HEK293 (cell line): ENCODE measurements at regions not wholly inside any gene's neighbourhood (a gene's known extent, or its start where the extent isn't known, plus 50 kb on each side); places are given as distances from the start of the nearest gene placed in this dataset.

ENCODE experiments used
- CTCF ChIA-PET: fragments of 350-600 bp; formaldehyde crosslinking; extraction: SDS; loops from one replicate; lab custom pipeline; 2021; ENCODE audit warnings: antibody characterized with exemption; lab: Yijun Ruan, JAX
- POLR2A ChIA-PET: fragments of 300-600 bp; formaldehyde crosslinking; extraction: SDS; loops from one replicate; lab custom pipeline; 2020; ENCODE audit warnings: antibody characterized with exemption, inconsistent platforms; lab: Yijun Ruan, JAX
- H3K27ac ChIP-seq: fragments of 200-500 bp; sonication (Bioruptor generic); 2 replicates; pipeline ENCODE4 v1.5.1; 2014; ENCODE audit warnings: low read depth, low read length, control low read depth, inconsistent platforms; ENCODE audit errors: extremely low read depth
- H3K36me3 ChIP-seq, 2 experiments: fragments of 200-500 bp in 1 of 2; sonication (Bioruptor generic) in 1 of 2; 1 replicate in 1 of 2; 2 replicates in 1 of 2; pipeline ENCODE4 v1.5.1; 2014 to 2017; ENCODE audit warnings: inconsistent platforms in 2 of 2, low read length in 2 of 2; ENCODE audit not compliant: control insufficient read depth in 2 of 2, insufficient read depth in 1 of 2
- H3K4me1 ChIP-seq: fragments of 200-500 bp; sonication (Bioruptor generic); 2 replicates; pipeline ENCODE4 v1.5.1; 2014; ENCODE audit warnings: mild to moderate bottlenecking, low read length, inconsistent platforms; ENCODE audit not compliant: control insufficient read depth, insufficient read depth
- H3K4me3 ChIP-seq: 2 replicates; pipeline ENCODE4 v1.5.1; 2011; ENCODE audit warnings: low read depth, mild to moderate bottlenecking, control low read depth, low read length, moderate library complexity
- H3K9me3 ChIP-seq: fragments of 200-500 bp; sonication (Bioruptor generic); 2 replicates; pipeline ENCODE4 v1.5.1; 2014; ENCODE audit warnings: low read depth, low read length, inconsistent platforms; ENCODE audit not compliant: control insufficient read depth, insufficient read depth
- HIC1 ChIP-seq: fragments of 450-650 bp; formaldehyde crosslinking; IDR thresholded peaks from 2 replicates; pipeline ENCODE4 v1.5.1; 2016; ENCODE audit warnings: missing biosample characterization, missing genetic modification characterization
- KLF10 ChIP-seq: fragments of 450-650 bp; IDR thresholded peaks from 2 replicates; pipeline ENCODE4 v1.5.1; 2018; ENCODE audit warnings: missing biosample characterization, mild to moderate bottlenecking, missing genetic modification characterization
- TCF7L2 ChIP-seq: IDR thresholded peaks from 2 replicates; pipeline ENCODE4 v1.6.1; 2011; ENCODE audit warnings: low read depth, mild to moderate bottlenecking, inconsistent platforms, low read length, moderate library complexity, borderline replicate concordance
- TSHZ1 ChIP-seq: fragments of 450-650 bp; formaldehyde crosslinking; IDR thresholded peaks from 2 replicates; pipeline ENCODE4 v1.5.1; 2016; ENCODE audit warnings: missing biosample characterization, missing genetic modification characterization, borderline replicate concordance
- ZFP3 ChIP-seq: fragments of 450-650 bp; formaldehyde crosslinking; IDR thresholded peaks from 2 replicates; pipeline ENCODE4 v1.5.1; 2016; ENCODE audit warnings: low read depth, missing biosample characterization, missing genetic modification characterization
- ZFP37 ChIP-seq: fragments of 450-650 bp; formaldehyde crosslinking; IDR thresholded peaks from 2 replicates; pipeline ENCODE4 v1.5.1; 2016; ENCODE audit warnings: missing biosample characterization, missing genetic modification characterization
- ZNF112 ChIP-seq: fragments of 450-650 bp; formaldehyde crosslinking; IDR thresholded peaks from 2 replicates; pipeline ENCODE4 v1.5.0; 2017; ENCODE audit warnings: missing biosample characterization, missing genetic modification characterization
- ZNF138 ChIP-seq: fragments of 450-650 bp; formaldehyde crosslinking; IDR thresholded peaks from 2 replicates; pipeline ENCODE4 v1.5.1; 2016; ENCODE audit warnings: missing biosample characterization, missing genetic modification characterization, borderline replicate concordance
- ZNF175 ChIP-seq: fragments of 450-650 bp; formaldehyde crosslinking; IDR thresholded peaks from 2 replicates; pipeline ENCODE4 v1.5.1; 2016; ENCODE audit warnings: missing biosample characterization, missing genetic modification characterization
- ZNF221 ChIP-seq: fragments of 450-650 bp; formaldehyde crosslinking; IDR thresholded peaks from 2 replicates; pipeline ENCODE4 v1.5.1; 2017; ENCODE audit warnings: missing biosample characterization, missing genetic modification characterization, borderline replicate concordance
- ZNF23 ChIP-seq: fragments of 450-650 bp; formaldehyde crosslinking; IDR thresholded peaks from 2 replicates; pipeline ENCODE4 v1.5.1; 2016; ENCODE audit warnings: missing biosample characterization, missing genetic modification characterization, borderline replicate concordance
- ZNF37A ChIP-seq: fragments of 450-650 bp; IDR thresholded peaks from 2 replicates; pipeline ENCODE4 v1.5.1; 2018; ENCODE audit warnings: missing biosample characterization, missing genetic modification characterization
- ZNF521 ChIP-seq: fragments of 450-650 bp; formaldehyde crosslinking; IDR thresholded peaks from 2 replicates; pipeline ENCODE4 v1.5.1; 2017; ENCODE audit warnings: missing biosample characterization, mild to moderate bottlenecking, missing genetic modification characterization
- ZNF76 ChIP-seq: fragments of 450-650 bp; formaldehyde crosslinking; IDR thresholded peaks from 2 replicates; pipeline ENCODE4; 2016; ENCODE audit warnings: low read depth, missing biosample characterization, missing genetic modification characterization, borderline replicate concordance
- TF ChIP-seq, protein P1 (sequence below): fragments of 450-650 bp; formaldehyde crosslinking; IDR thresholded peaks from 2 replicates; pipeline ENCODE4 v1.5.1; 2016; ENCODE audit warnings: missing biosample characterization, missing genetic modification characterization
- TF ChIP-seq, protein P2 (sequence below): fragments of 450-650 bp; formaldehyde crosslinking; optimal IDR thresholded peaks from 2 replicates; pipeline ENCODE3; 2016; ENCODE audit warnings: missing biosample characterization, mild to moderate bottlenecking, missing genetic modification characterization
- TF ChIP-seq, protein P3 (sequence below): fragments of 450-650 bp; formaldehyde crosslinking; IDR thresholded peaks from 2 replicates; pipeline ENCODE4 v1.5.1; 2016; ENCODE audit warnings: missing biosample characterization, missing genetic modification characterization
- TF ChIP-seq, protein P4 (sequence below): fragments of 450-650 bp; formaldehyde crosslinking; IDR thresholded peaks from 2 replicates; pipeline ENCODE4 v1.5.1; 2017; ENCODE audit warnings: missing biosample characterization, missing genetic modification characterization

GRCh38 chrX:51155157-51155556 is 177.5 kb upstream of the NUDT10 start (continued):
- TF ChIP-seq, protein P1, sequence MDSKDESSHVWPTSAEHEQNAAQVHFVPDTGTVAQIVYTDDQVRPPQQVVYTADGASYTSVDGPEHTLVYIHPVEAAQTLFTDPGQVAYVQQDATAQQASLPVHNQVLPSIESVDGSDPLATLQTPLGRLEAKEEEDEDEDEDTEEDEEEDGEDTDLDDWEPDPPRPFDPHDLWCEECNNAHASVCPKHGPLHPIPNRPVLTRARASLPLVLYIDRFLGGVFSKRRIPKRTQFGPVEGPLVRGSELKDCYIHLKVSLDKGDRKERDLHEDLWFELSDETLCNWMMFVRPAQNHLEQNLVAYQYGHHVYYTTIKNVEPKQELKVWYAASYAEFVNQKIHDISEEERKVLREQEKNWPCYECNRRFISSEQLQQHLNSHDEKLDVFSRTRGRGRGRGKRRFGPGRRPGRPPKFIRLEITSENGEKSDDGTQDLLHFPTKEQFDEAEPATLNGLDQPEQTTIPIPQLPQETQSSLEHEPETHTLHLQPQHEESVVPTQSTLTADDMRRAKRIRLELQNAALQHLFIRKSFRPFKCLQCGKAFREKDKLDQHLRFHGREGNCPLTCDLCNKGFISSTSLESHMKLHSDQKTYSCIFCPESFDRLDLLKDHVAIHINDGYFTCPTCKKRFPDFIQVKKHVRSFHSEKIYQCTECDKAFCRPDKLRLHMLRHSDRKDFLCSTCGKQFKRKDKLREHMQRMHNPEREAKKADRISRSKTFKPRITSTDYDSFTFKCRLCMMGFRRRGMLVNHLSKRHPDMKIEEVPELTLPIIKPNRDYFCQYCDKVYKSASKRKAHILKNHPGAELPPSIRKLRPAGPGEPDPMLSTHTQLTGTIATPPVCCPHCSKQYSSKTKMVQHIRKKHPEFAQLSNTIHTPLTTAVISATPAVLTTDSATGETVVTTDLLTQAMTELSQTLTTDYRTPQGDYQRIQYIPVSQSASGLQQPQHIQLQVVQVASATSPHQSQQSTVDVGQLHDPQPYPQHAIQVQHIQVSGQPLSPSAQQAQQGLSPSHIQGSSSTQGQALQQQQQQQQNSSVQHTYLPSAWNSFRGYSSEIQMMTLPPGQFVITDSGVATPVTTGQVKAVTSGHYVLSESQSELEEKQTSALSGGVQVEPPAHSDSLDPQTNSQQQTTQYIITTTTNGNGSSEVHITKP = no peak
- TF ChIP-seq ZNF37A (no peak), TSHZ1 (tag by site-specific recombination) (no peak), KLF10 (tag by site-specific recombination) (no peak), HIC1 (tag by site-specific recombination) (no peak), ZFP3 (no peak), ZNF175 (tag by site-specific recombination) (no peak)
- TF ChIP-seq, protein P2, sequence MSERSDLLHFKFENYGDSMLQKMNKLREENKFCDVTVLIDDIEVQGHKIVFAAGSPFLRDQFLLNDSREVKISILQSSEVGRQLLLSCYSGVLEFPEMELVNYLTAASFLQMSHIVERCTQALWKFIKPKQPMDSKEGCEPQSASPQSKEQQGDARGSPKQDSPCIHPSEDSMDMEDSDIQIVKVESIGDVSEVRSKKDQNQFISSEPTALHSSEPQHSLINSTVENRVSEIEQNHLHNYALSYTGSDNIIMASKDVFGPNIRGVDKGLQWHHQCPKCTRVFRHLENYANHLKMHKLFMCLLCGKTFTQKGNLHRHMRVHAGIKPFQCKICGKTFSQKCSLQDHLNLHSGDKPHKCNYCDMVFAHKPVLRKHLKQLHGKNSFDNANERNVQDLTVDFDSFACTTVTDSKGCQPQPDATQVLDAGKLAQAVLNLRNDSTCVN (tag by site-specific recombination) = no peak

DNA sequence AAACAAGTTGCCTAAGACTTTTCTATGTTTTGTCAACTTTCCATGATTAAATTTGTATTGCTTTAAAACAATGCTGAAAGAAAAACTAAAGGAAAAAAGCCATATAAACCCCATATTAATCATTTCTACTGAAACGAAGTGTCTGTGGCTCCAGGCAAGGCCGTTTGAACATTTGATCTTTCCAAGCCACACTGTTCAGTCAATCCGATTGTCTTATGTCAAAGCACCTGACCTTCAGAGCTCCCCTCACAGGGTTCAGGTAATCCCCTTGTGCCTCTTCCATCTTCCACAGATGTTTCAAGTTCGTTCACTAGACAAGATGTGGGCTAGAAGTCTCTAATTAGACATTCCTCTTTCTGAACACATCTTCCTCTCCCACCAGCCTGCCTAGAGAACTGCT is 177.1 kb upstream of the NUDT10 start:
- TF ChIP-seq ZNF521 (tag by site-specific recombination) (no peak), ZNF23 (tag by site-specific recombination) (no peak), ZFP37 (tag by site-specific recombination) (no peak), ZNF221 (tag by site-specific recombination) (no peak), ZNF138 (tag by site-specific recombination) (no peak), ZNF76 (tag by site-specific recombination) (no peak), ZNF112 (no peak), TCF7L2 (no peak)
- TF ChIP-seq, protein P3, sequence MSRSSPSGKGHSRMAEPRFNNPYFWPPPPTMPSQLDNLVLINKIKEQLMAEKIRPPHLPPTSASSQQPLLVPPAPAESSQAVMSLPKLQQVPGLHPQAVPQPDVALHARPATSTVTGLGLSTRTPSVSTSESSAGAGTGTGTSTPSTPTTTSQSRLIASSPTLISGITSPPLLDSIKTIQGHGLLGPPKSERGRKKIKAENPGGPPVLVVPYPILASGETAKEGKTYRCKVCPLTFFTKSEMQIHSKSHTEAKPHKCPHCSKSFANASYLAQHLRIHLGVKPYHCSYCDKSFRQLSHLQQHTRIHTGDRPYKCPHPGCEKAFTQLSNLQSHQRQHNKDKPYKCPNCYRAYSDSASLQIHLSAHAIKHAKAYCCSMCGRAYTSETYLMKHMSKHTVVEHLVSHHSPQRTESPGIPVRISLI (tag by site-specific recombination) = no peak
- TF ChIP-seq, protein P4, sequence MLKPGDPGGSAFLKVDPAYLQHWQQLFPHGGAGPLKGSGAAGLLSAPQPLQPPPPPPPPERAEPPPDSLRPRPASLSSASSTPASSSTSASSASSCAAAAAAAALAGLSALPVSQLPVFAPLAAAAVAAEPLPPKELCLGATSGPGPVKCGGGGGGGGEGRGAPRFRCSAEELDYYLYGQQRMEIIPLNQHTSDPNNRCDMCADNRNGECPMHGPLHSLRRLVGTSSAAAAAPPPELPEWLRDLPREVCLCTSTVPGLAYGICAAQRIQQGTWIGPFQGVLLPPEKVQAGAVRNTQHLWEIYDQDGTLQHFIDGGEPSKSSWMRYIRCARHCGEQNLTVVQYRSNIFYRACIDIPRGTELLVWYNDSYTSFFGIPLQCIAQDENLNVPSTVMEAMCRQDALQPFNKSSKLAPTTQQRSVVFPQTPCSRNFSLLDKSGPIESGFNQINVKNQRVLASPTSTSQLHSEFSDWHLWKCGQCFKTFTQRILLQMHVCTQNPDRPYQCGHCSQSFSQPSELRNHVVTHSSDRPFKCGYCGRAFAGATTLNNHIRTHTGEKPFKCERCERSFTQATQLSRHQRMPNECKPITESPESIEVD (tag by site-specific recombination) = no peak
- Histone ChIP-seq H3K36me3 (no peaks in the 10 kb centered on the region), H3K4me3 (no peak overlapping the region), H3K9me3 (no peaks in the 10 kb centered on the region), H3K27ac (no peak overlapping the region), H3K4me1 (no peaks in the 10 kb centered on the region)
- POLR2A ChIA-PET = no interaction called here
- CTCF ChIA-PET = no interaction called here
